Activated CD8-positive, alpha-beta T cell treated with anti-CD3 and anti-CD28 coated beads for 36 hours (primary cell): ENCODE measurements at regions not wholly inside any gene's neighbourhood (a gene's known extent, or its start where the extent isn't known, plus 50 kb on each side); places are given as distances from the start of the nearest gene placed in this dataset.

ENCODE experiments used
- ATAC-seq: fragments of 200-7000 bp; cut with Tn5 transposase; one replicate; pipeline ENCODE4 v1.10.0; 2021; ENCODE audit warnings: mild to moderate bottlenecking, moderate library complexity
- CTCF ChIA-PET: fragments of 350-600 bp; sonication (Branson Sonifier 250); formaldehyde crosslinking; loops from one replicate; lab custom pipeline; 2021; ENCODE audit warnings: antibody characterized with exemption; lab: Charles Lee
- POLR2A ChIA-PET: fragments of 350-600 bp; sonication (Branson Sonifier 250); formaldehyde crosslinking; loops from one replicate; lab custom pipeline; 2021; ENCODE audit warnings: antibody characterized with exemption; lab: Charles Lee
- DNase-seq: peaks from one replicate; pipeline ENCODE4 v3.0.0-alpha.2; 2020
- H3K27ac Mint-ChIP-seq: one replicate; pipeline ENCODE4 v1.8.0; 2021; ENCODE audit warnings: mild to moderate bottlenecking, mixed read lengths
- H3K27me3 Mint-ChIP-seq: one replicate; pipeline ENCODE4 v1.8.0; 2021; ENCODE audit warnings: mixed read lengths
- H3K36me3 Mint-ChIP-seq: one replicate; pipeline ENCODE4 v1.8.0; 2021; ENCODE audit warnings: low read depth, mixed read lengths
- H3K4me1 Mint-ChIP-seq: one replicate; pipeline ENCODE4 v1.8.0; 2021; ENCODE audit warnings: low read depth, mixed read lengths
- H3K4me3 Mint-ChIP-seq: one replicate; pipeline ENCODE4 v1.8.0; 2021; ENCODE audit warnings: mild to moderate bottlenecking, moderate library complexity, mixed read lengths
- H3K9me3 Mint-ChIP-seq: one replicate; pipeline ENCODE4 v1.8.0; 2021; ENCODE audit warnings: mixed read lengths
- CTCF ChIP-seq: fragments of 200-600 bp; IDR thresholded peaks from one replicate; pipeline ENCODE4 v1.8.0; 2022; ENCODE audit warnings: antibody characterized with exemption, mild to moderate bottlenecking
- intact Hi-C: fragments of 100-400 bp; cut with micrococcal nuclease; formaldehyde crosslinking; loops from one replicate; pipeline ENCODE4 v1.10.0; 2022

GRCh38 chr14:104382361-104383087, 197.0 kb upstream of the C14orf180 start:
- intact Hi-C loops, result no loop called here
- Mint-ChIP-seq H3K4me3 (no peak overlapping the region), H3K9me3 (peaks cover 17% of the 10 kb centered on the region), H3K4me1 (peaks cover 2% of the 10 kb centered on the region), H3K36me3 (peaks cover 2% of the 10 kb centered on the region), H3K27me3 (no peaks in the 10 kb centered on the region), H3K27ac (no peak overlapping the region)
- POLR2A ChIA-PET, result no interaction called here
- no peak for TF ChIP-seq CTCF
- CTCF ChIA-PET, result no interaction called here
- no peak for ATAC-seq
- no peak for DNase-seq

DNA sequence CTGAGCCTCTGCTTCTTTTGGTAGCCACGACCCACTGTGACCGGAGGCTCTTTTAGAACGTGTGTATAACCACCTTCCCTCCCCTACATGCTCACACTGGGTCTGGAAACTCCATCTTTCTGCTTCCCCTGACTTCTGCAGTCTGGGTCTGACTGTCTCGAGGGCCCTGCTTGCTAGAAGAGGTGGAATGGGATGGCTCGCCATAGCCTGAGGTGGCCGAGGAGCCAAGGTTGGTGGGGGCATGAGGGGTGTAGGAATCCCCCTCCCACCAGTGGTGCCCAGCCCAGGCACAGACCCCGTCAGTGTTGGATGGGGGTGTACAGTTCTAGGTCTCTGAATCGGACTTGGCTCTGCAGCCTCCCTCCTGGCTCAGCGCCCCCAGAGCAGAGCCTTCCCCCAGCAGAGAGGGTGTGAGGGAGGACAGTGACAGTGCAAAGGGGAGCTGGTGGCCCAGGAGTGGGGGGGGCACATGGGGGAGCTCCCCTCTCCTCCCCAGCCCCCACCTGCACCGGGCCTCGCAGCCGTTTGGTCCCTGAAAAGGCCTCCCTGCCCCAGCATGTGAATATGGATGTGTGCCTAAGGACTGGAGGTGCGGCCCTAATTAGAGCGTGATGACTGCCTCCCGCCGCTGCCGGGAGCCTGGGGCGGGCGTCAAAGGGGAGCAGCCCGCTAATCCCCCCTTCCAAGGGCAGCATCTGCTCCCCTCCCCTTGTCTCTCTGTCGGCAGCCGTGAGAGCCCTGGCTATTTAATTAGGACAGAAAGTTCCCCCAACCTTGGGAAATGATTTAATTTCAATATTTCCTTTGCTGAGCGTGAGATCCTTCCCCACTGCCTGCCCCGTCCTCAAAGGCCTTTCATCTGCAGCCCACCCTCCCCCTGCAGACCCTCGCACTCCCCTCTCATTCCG, 196.2 kb upstream of the C14orf180 start:
- ChIA-PET POLR2A (no interaction called here), CTCF (no interaction called here)
- no peak for DNase-seq
- Mint-ChIP-seq H3K27ac (no peak overlapping the region), H3K4me1 (peaks cover 2% of the 10 kb centered on the region), H3K27me3 (no peaks in the 10 kb centered on the region), H3K36me3 (peaks cover 2% of the 10 kb centered on the region), H3K4me3 (no peak overlapping the region), H3K9me3 (peaks cover 17% of the 10 kb centered on the region)
- intact Hi-C loops, result no loop called here
- no peak for ATAC-seq
- TF ChIP-seq CTCF, result no peak

DNA sequence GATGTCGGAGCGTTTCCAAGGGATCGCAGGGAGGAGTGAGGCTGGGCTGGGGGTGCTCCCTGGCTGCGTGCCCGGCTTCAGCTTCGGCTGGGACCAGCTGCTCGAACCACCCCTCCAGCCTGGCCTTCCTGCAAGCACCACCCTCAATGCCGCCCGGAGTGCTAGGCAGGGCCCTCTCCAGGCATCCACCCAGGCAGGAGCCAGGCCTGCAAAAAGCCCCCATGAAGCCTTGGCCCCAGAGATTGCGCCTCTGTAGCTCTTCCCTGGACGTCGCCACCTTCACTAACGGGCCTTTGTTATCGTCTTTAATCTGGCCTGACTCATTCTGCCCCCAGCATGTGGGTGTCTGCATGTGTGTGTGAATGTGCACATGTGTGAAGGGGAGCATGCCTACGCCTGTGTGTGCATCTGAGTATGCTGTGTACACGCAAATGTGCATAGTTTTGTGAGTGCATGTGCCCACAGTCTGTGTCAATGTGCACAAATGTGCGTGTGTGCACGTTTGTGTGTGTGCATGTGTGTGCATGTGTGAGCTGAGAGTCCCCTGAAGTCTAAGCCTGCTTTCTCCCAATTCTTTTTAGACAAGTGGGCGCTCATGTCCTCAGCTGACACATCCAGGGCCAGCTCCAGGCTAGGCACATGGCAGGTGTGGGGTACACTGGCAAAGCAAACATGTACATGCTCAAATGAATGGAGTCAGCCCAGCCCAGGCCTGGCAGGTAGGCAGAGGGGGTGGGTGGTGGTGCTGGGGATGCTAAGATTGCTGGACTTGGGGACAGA, 195.4 kb upstream of the C14orf180 start:
- H3K27ac Mint-ChIP-seq, result no peak overlapping the region
- CTCF ChIA-PET, result no interaction called here
- H3K4me1 Mint-ChIP-seq, result peaks cover 5% of the 10 kb centered on the region
- no peak for DNase-seq
- TF ChIP-seq CTCF, result no peak
- ATAC-seq, result no peak
- H3K27me3 Mint-ChIP-seq, result no peaks in the 10 kb centered on the region
- peaks cover 2% of the 10 kb centered on the region for H3K36me3 Mint-ChIP-seq
- H3K4me3 Mint-ChIP-seq, result no peak overlapping the region
- intact Hi-C loops, result no loop called here
- peaks cover 14% of the 10 kb centered on the region for H3K9me3 Mint-ChIP-seq
- POLR2A ChIA-PET, result no interaction called here

DNA sequence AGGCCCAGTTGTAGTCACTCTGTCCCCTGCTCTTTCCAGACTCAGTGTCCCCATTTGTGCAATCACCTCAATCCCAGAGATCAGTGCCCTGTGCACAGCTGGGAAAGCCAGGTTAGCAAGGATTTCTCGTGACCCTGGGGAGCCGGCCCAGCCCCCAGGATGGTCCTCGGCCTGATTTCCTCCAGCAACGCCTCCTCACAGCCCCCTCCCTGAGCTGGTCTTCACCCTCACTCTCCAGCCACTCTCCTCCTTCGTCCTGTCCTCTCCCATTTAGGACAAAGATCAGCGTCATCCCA, 194.8 kb upstream of the C14orf180 start:
- Mint-ChIP-seq H3K9me3 (peaks cover 8% of the 10 kb centered on the region), H3K27ac (no peak overlapping the region), H3K36me3 (peaks cover 2% of the 10 kb centered on the region), H3K4me3 (no peak overlapping the region), H3K4me1 (peaks cover 8% of the 10 kb centered on the region), H3K27me3 (no peaks in the 10 kb centered on the region)
- intact Hi-C loops, result no loop called here
- ATAC-seq, result no peak
- DNase-seq, result no peak
- CTCF ChIA-PET, result no interaction called here
- POLR2A ChIA-PET, result no interaction called here
- TF ChIP-seq CTCF, result no peak
